Activated T-cell treated with anti-CD3 and anti-CD28 coated beads, Interleukin-2, amount 50 U/mL, for 4 hours (primary cell): ENCODE measurements at regions not wholly inside any gene's neighbourhood (a gene's known extent, or its start where the extent isn't known, plus 50 kb on each side); places are given as distances from the start of the nearest gene placed in this dataset.

ENCODE experiments used
- ATAC-seq, 2 donors: fragments of 200-7000 bp; cut with Tn5 transposase; one replicate each; pipeline ENCODE4 v1.10.0; 2021
- DNase-seq: peaks from one replicate; pipeline ENCODE4 v3.0.0-alpha.2; 2020
- H3K27me3 Mint-ChIP-seq: one replicate; pipeline ENCODE4 v1.8.0; 2021; ENCODE audit warnings: low read depth, mixed read lengths
- H3K36me3 Mint-ChIP-seq: one replicate; pipeline ENCODE4 v1.8.0; 2022; ENCODE audit warnings: mixed read lengths; ENCODE audit not compliant: insufficient read depth
- H3K4me1 Mint-ChIP-seq: one replicate; pipeline ENCODE4 v1.8.0; 2021; ENCODE audit warnings: low read depth, mixed read lengths
- H3K4me3 Mint-ChIP-seq: one replicate; pipeline ENCODE4 v1.8.0; 2021; ENCODE audit warnings: mild to moderate bottlenecking, moderate library complexity, mixed read lengths
- H3K9me3 Mint-ChIP-seq: one replicate; pipeline ENCODE4 v1.8.0; 2021; ENCODE audit warnings: mixed read lengths

GRCh38 chr3:103785017-103785416 lies 1350.2 kb downstream of the ZPLD1 start:
- Mint-ChIP-seq H3K27me3 (no peaks in the 10 kb centered on the region), H3K4me1 (no peaks in the 10 kb centered on the region), H3K36me3 (no peaks in the 10 kb centered on the region), H3K4me3 (no peak overlapping the region), H3K9me3 (peaks cover 6% of the 10 kb centered on the region)
- ATAC-seq, result no peak
- DNase-seq, result no peak

DNA sequence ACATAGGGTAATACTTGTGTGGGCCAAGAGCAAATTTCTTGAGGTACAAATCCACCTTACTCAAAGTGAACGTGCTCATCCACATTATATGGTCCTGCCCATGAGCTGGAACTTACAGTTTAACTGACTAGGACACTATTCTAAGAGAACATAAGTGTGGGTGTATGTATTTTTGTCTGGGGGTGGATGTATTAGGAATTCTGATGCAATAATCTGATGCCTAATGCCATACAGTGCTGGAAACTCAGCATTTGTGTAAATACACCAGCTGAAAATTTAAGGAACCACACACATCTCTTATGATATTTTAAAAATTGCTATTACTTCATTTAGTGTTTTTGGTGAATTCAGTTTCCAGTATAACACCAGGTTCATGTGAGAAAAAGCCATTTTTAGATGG lies 1350.7 kb downstream of the ZPLD1 start:
- no peak for ATAC-seq
- H3K4me3 Mint-ChIP-seq, result no peak overlapping the region
- H3K9me3 Mint-ChIP-seq, result peaks cover 6% of the 10 kb centered on the region
- no peaks in the 10 kb centered on the region for H3K36me3 Mint-ChIP-seq
- H3K27me3 Mint-ChIP-seq, result no peaks in the 10 kb centered on the region
- no peaks in the 10 kb centered on the region for H3K4me1 Mint-ChIP-seq
- DNase-seq, result no peak

DNA sequence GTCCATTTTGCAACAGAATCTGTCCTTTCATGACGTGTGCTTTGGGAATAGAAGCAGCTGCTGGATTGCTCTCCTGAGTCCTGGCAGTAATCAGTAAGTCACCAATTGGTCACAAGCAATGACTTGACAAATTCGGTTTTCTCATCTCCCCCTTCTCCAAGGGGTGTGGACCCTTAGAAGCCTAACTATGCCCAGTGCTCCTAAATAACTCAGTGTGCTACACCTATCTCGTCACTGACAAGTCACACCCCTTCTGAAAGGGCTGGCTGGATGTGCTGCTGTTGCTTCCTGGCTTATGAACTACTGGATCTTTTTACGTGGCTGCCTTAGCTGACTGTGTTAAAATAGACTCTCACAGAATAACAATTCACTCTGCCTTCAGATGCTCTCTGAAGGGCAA lies 1351.5 kb downstream of the ZPLD1 start:
- ATAC-seq (no peak), DNase-seq (no peak)
- Mint-ChIP-seq H3K4me1 (no peaks in the 10 kb centered on the region), H3K9me3 (peaks cover 6% of the 10 kb centered on the region), H3K36me3 (no peaks in the 10 kb centered on the region), H3K4me3 (no peak overlapping the region), H3K27me3 (no peaks in the 10 kb centered on the region)

GRCh38 chr3:103787164-103787871 lies 1352.5 kb downstream of the ZPLD1 start:
- Mint-ChIP-seq H3K36me3 (no peaks in the 10 kb centered on the region), H3K27me3 (no peaks in the 10 kb centered on the region), H3K4me1 (no peaks in the 10 kb centered on the region), H3K9me3 (peaks cover 6% of the 10 kb centered on the region), H3K4me3 (no peak overlapping the region)
- no peak for DNase-seq
- no peak for ATAC-seq

- Mint-ChIP-seq H3K27me3 (no peaks in the 10 kb centered on the region), H3K9me3 (peaks cover 6% of the 10 kb centered on the region), H3K4me1 (no peaks in the 10 kb centered on the region), H3K4me3 (no peak overlapping the region), H3K36me3 (no peaks in the 10 kb centered on the region)
- DNase-seq, result no peak
- ATAC-seq, result no peak
These were observed 1353.1 kb downstream of the ZPLD1 start for GRCh38 chr3:103787879-103788278.

GRCh38 chr3:103791786-103792515 lies 1357.1 kb downstream of the ZPLD1 start:
- H3K27me3 Mint-ChIP-seq, result no peaks in the 10 kb centered on the region

GRCh38 chr3:103794656-103795055 lies 1359.8 kb downstream of the ZPLD1 start:
- no peaks in the 10 kb centered on the region for H3K9me3 Mint-ChIP-seq
- H3K27me3 Mint-ChIP-seq, result no peaks in the 10 kb centered on the region
- H3K4me3 Mint-ChIP-seq, result no peak overlapping the region
- H3K4me1 Mint-ChIP-seq, result no peaks in the 10 kb centered on the region
- ATAC-seq (no peak), DNase-seq (no peak)
- no peaks in the 10 kb centered on the region for H3K36me3 Mint-ChIP-seq

More at GRCh38 chr3:103791786-103792515, 1357.1 kb downstream of the ZPLD1 start:
- Mint-ChIP-seq H3K36me3 (no peaks in the 10 kb centered on the region), H3K4me3 (no peak overlapping the region), H3K4me1 (no peaks in the 10 kb centered on the region), H3K9me3 (peaks cover 6% of the 10 kb centered on the region)
- no peak for DNase-seq
- ATAC-seq, result no peak

DNA sequence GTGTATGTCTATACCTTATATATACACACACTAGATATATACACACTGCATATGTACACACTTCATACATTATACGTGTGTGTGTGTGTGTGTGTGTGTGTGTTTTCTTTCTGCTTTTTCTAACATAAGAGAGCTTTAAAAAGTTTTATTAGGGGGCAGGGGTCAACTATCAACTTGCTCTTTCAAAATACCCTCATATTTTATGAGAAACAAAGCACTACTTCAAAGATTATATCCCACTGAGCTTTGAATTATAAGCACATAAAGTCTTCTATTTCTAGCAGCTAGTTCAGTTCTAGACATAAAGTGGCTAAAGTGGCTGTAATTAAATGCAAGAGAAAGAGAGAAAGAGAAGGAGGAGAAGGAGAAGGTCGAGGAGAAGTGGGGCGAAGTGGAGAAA lies 1361.3 kb downstream of the ZPLD1 start:
- no peaks in the 10 kb centered on the region for H3K27me3 Mint-ChIP-seq
- H3K36me3 Mint-ChIP-seq, result no peaks in the 10 kb centered on the region
- no peak overlapping the region for H3K4me3 Mint-ChIP-seq
- DNase-seq (no peak), ATAC-seq (no peak)
- H3K4me1 Mint-ChIP-seq, result no peaks in the 10 kb centered on the region
- H3K9me3 Mint-ChIP-seq, result peaks cover 5% of the 10 kb centered on the region

DNA sequence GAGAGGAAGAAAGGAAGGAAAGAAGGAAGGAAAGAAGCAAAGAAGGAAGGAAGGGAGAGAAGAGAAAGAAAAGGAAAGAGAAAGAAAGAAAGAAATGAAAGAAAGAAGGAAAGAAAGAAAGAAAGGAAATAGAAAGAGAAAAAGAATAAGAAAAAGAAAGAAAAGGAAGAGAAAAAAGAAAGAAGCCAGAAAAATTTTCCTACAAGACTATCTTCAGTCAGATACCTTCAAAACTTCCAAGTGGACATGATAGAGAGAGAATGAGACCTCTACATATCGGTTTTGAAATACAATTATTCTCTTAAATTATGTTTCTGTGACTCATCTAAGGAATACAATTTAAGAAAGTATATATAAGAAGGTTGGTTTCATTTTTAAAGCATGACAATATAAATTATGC lies 1369.0 kb downstream of the ZPLD1 start:
- peaks cover 6% of the 10 kb centered on the region for H3K9me3 Mint-ChIP-seq
- no peak for DNase-seq
- no peaks in the 10 kb centered on the region for H3K4me1 Mint-ChIP-seq
- no peaks in the 10 kb centered on the region for H3K36me3 Mint-ChIP-seq
- H3K27me3 Mint-ChIP-seq, result no peaks in the 10 kb centered on the region
- no peak overlapping the region for H3K4me3 Mint-ChIP-seq
- no peak for ATAC-seq

DNA sequence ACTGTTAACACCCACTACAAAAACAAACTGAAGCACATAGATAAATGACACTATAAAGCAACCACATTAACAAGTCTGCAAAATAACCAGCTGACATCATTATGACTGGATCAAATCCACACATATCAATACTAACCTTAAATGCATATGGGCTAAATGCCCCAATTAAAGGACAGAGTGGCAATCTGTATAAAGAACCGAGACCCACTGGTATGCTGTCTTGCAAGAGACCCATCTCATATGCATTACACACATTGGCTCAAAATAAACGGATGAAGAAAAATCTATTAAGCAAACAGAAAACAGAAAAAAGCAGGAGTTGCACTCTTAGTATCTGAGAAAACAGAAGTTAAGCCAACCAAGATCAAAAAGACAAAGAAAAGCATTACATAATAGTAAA lies 1375.4 kb downstream of the ZPLD1 start:
- ATAC-seq (no peak), DNase-seq (no peak)
- H3K4me3 Mint-ChIP-seq, result no peak overlapping the region
- no peaks in the 10 kb centered on the region for H3K36me3 Mint-ChIP-seq
- no peaks in the 10 kb centered on the region for H3K27me3 Mint-ChIP-seq
- H3K9me3 Mint-ChIP-seq, result peaks cover 10% of the 10 kb centered on the region
- no peaks in the 10 kb centered on the region for H3K4me1 Mint-ChIP-seq

DNA sequence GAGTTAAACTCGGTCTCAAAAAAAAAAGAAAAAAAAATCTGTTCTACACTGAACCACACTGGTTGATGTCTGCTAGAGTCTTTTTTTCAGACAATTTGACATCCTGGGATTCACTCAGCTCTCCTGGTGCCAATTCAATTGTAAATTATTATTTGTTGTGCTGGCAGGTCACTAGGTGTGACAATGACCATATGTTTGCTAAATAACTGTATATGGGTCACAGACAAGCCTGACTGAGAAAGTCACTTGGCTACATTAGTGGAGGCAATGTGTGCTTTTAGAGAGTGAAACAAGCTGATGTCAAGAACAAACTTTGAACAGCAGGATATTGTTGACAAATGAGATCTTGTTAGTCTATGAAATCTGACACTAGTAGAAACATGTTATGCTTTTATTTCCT lies 1379.1 kb downstream of the ZPLD1 start:
- H3K27me3 Mint-ChIP-seq, result no peaks in the 10 kb centered on the region
- no peak overlapping the region for H3K4me3 Mint-ChIP-seq
- DNase-seq, result no peak
- no peaks in the 10 kb centered on the region for H3K4me1 Mint-ChIP-seq
- ATAC-seq, result no peak
- H3K36me3 Mint-ChIP-seq, result no peaks in the 10 kb centered on the region
- H3K9me3 Mint-ChIP-seq, result peaks cover 20% of the 10 kb centered on the region

DNA sequence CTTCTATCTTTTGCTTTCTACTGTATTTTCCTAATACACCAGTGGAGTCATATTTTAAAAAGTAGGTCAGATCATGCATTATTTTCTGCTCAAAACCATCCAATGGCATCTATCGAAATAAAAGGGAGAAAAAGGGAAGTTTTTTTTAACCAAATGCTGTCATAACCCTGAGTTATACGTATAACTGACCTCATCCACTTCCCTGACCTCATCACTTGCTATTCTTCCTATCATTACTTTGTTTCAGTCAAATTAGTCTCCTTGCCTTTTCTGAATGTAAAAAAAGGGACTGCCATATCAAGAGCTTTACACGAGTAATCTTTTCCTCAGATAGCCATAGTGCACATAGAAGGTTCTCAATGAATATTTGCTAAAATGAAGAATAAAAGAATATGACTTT lies 1383.6 kb downstream of the ZPLD1 start:
- no peaks in the 10 kb centered on the region for H3K27me3 Mint-ChIP-seq

GRCh38 chr3:103818800-103819199 lies 1384.0 kb downstream of the ZPLD1 start:
- ATAC-seq (no peak), DNase-seq (no peak)
- no peak overlapping the region for H3K4me3 Mint-ChIP-seq
- no peaks in the 10 kb centered on the region for H3K36me3 Mint-ChIP-seq
- H3K27me3 Mint-ChIP-seq, result no peaks in the 10 kb centered on the region
- peaks cover 15% of the 10 kb centered on the region for H3K9me3 Mint-ChIP-seq
- H3K4me1 Mint-ChIP-seq, result no peaks in the 10 kb centered on the region

More for the DNA sequence above, 1383.6 kb downstream of the ZPLD1 start:
- no peak overlapping the region for H3K4me3 Mint-ChIP-seq
- peaks cover 15% of the 10 kb centered on the region for H3K9me3 Mint-ChIP-seq
- no peaks in the 10 kb centered on the region for H3K36me3 Mint-ChIP-seq
- no peak for DNase-seq
- no peaks in the 10 kb centered on the region for H3K4me1 Mint-ChIP-seq
- no peak for ATAC-seq

DNA sequence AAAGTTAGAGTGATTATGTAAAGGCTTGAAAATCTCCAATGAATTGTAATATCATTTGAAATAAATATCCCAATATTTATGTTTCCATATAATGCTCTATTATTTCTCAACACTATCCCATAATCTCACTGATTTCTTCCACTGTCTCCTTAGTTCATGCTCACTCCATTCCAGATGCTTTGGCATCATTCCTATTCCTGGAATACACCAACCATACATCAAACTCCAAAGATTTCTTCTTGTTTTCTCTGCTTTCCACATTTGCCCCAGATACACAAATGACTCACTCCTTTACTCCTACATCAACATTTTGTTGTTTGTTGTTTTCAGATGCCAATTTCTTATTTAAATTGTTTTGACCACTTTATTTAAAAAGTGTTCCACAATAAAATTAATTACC lies 1390.8 kb downstream of the ZPLD1 start:
- no peak for DNase-seq
- Mint-ChIP-seq H3K4me1 (no peaks in the 10 kb centered on the region), H3K4me3 (no peak overlapping the region), H3K9me3 (peaks cover 7% of the 10 kb centered on the region), H3K27me3 (no peaks in the 10 kb centered on the region), H3K36me3 (no peaks in the 10 kb centered on the region)
- no peak for ATAC-seq

- no peak for DNase-seq
- no peak overlapping the region for H3K4me3 Mint-ChIP-seq
- peaks cover 4% of the 10 kb centered on the region for H3K9me3 Mint-ChIP-seq
- no peaks in the 10 kb centered on the region for H3K4me1 Mint-ChIP-seq
- no peak for ATAC-seq
- no peaks in the 10 kb centered on the region for H3K27me3 Mint-ChIP-seq
- H3K36me3 Mint-ChIP-seq, result no peaks in the 10 kb centered on the region
These were observed 1395.0 kb downstream of the ZPLD1 start for GRCh38 chr3:103829723-103830326.
